Activated naive CD4-positive, alpha-beta T cell treated with anti-CD3 and anti-CD28 coated beads, Interleukin-2, amount 50 U/mL, for 72 hours (primary cell): ENCODE measurements at regions not wholly inside any gene's neighbourhood (a gene's known extent, or its start where the extent isn't known, plus 50 kb on each side); places are given as distances from the start of the nearest gene placed in this dataset.

ENCODE experiments used
- ATAC-seq, 2 donors: fragments of 150-1000 bp; cut with Tn5 transposase; 2 replicates each; pipeline ENCODE4 v1.10.0; 2021; ENCODE audit warnings: mild to moderate bottlenecking in 2 of 2, moderate library complexity in 2 of 2
- DNase-seq, 2 donors: peaks; one replicate each; pipeline ENCODE4 v3.0.0; 2021 to 2022; ENCODE audit warnings: low spot score in 2 of 2
- H3K27ac Mint-ChIP-seq, 2 donors: one replicate each; pipeline ENCODE4 v1.8.0; 2022; ENCODE audit warnings: mild to moderate bottlenecking in 2 of 2, mixed read lengths in 2 of 2
- H3K36me3 Mint-ChIP-seq, 2 donors: one replicate each; pipeline ENCODE4 v1.8.0; 2022; ENCODE audit warnings: mixed read lengths in 2 of 2
- H3K9me3 Mint-ChIP-seq, 2 donors: one replicate each; pipeline ENCODE4 v1.8.0; 2022; ENCODE audit warnings: mixed read lengths in 2 of 2

DNA sequence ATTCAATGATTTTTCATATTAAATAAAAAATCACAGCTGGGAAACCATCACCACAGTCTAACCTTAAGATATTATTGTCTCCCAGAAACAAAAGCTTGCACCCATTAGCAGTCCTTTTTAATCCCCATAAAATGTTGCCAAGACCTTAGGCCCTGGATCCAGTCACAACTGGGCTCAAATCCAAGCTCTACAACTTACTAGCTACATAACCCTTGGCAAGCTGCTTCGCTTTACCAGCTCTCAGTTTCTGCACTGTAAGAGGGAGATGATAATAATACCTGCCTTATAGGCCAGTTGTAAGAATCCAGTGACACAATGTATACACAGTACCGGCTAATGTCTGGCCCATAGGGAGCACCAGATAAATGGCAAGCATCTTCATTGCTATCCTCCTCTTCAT is 400.9 kb upstream of the FGF13 start:
- ATAC-seq (no peak), DNase-seq (no peak)
- Mint-ChIP-seq H3K9me3 (no peaks in the 10 kb centered on the region), H3K27ac (no peak overlapping the region), H3K36me3 (no peaks in the 10 kb centered on the region)

DNA sequence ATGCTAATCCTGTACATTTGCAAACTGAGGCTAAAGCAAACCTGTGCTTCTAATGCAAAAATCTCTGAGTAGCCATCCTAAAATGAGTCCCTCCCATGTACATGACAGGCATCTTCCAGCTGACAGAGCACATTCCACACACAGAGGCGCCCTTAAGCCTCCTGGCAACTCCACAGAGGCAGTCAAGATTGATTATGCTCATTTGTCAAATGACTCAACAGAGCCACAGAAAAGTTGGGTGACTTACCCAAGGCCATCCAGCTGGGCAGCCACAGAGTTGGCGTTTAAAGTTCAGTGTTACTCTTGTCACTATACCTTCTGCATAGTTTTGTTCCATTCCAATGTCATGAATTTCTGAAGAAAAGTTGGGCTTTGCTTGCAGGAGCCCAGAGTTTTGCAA is 394.6 kb upstream of the FGF13 start:
- DNase-seq (no peak), ATAC-seq (no peak)
- H3K9me3 Mint-ChIP-seq: no peaks in the 10 kb centered on the region
- H3K27ac Mint-ChIP-seq: no peak overlapping the region
- H3K36me3 Mint-ChIP-seq: no peaks in the 10 kb centered on the region

DNA sequence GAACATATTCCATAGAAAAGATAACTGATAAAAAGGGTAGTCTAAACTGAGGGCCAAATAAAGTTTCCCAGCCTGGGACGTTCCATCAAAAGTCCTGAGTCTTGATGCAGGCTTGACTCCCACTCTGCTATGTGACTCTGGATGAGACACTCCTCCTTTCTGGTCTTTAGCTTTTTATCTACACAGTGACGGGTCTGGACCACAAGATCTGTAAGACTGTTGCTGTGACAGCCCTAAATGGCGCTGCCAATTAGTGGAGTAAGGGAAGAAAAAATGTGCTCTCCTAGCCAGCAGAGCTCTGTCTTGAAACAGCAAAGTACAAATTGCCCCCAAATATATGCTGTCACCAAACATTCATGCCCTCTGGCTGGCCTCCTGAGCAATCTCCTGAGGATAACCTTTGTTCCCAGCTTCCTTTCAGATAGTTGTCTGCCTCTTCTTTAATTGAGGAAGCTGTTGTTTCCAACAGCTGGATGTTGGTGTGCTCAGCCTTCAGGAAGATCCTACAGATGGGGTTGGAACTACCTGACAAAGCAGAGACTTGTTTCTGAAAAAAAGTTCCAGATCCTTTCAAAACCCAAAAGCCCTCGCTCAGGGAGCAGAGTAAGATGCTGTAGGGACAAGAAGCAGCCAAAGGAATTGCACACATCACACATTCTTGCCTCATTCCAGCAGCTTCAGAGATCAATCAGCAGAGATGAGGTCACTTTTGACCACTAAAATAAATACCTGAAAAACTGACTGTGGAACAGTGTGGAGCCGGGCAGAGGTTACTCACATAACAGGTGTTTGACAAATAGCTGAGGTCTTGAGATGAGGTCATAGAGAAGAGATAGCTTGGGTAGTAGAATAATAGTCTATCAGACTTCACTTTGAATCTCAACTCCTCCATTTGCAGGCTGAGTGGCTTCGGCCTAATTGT is 383.4 kb upstream of the FGF13 start:
- no peak overlapping the region for H3K27ac Mint-ChIP-seq
- H3K9me3 Mint-ChIP-seq: peaks cover 0 to 3% of the 10 kb centered on the region in 2 donors
- H3K36me3 Mint-ChIP-seq: no peaks in the 10 kb centered on the region
- DNase-seq (no peak), ATAC-seq (no peak)

DNA sequence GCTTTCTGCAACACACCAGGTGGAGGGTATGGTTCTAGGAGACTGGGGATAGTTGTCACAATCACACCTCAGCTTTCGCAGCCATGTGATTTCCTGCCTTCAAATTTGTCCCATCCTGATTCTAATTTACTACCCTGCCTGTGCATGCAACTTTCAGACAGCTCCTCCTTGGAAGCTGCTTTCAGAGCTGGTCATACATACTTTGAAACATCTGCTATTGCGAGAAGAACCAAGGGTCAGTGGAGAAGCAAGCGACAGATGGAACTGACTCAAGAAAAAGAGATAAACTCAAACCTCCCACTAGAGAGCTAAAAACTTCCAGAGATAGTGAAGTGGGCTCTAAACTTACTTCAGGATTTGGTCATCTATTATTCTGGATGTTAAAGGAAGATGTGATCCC is 381.7 kb upstream of the FGF13 start:
- no peak overlapping the region for H3K27ac Mint-ChIP-seq
- DNase-seq: no peak
- ATAC-seq: no peak

GRCh38 chrX:139091878-139092277 is 380.4 kb upstream of the FGF13 start:
- no peaks in the 10 kb centered on the region for H3K36me3 Mint-ChIP-seq
- no peak for ATAC-seq
- no peaks in the 10 kb centered on the region for H3K9me3 Mint-ChIP-seq
- no peak overlapping the region for H3K27ac Mint-ChIP-seq
- DNase-seq: no peak

More for the DNA sequence above, 381.7 kb upstream of the FGF13 start:
- no peaks in the 10 kb centered on the region for H3K36me3 Mint-ChIP-seq
- no peaks in the 10 kb centered on the region for H3K9me3 Mint-ChIP-seq

- DNase-seq (no peak), ATAC-seq (no peak)
- H3K27ac Mint-ChIP-seq: no peak overlapping the region
- no peaks in the 10 kb centered on the region for H3K36me3 Mint-ChIP-seq
- H3K9me3 Mint-ChIP-seq: no peaks in the 10 kb centered on the region
Measured at GRCh38 chrX:139091066-139091465, 379.5 kb upstream of the FGF13 start.

- Mint-ChIP-seq H3K9me3 (no peaks in the 10 kb centered on the region), H3K36me3 (no peaks in the 10 kb centered on the region), H3K27ac (no peak overlapping the region)
- DNase-seq (no peak), ATAC-seq (no peak)
Measured at GRCh38 chrX:139086246-139086645, 374.7 kb upstream of the FGF13 start.

- ATAC-seq: no peak
- Mint-ChIP-seq H3K36me3 (no peaks in the 10 kb centered on the region), H3K9me3 (no peaks in the 10 kb centered on the region), H3K27ac (no peak overlapping the region)
- no peak for DNase-seq
Measured at GRCh38 chrX:139085404-139085803, 373.9 kb upstream of the FGF13 start.

DNA sequence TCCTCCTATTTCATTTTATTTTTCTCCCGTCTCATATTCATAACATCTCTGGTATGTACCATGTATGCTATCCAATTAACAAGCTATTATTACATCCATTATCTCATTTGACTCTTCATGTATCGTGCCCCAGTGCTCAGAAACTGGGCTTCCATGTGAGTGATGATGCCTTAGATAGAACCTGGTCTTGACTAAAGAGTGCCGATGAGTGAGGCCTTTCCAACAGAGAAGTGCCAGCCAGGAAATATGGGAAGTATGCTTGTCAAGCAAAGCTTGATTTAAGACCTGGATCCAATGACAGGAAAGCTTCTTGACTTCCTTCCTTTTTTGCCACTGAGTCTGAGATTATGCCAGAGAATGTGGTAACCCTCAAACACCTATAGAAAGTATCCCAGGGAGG is 371.7 kb upstream of the FGF13 start:
- DNase-seq: no peak
- H3K9me3 Mint-ChIP-seq: no peaks in the 10 kb centered on the region
- no peak for ATAC-seq
- no peak overlapping the region for H3K27ac Mint-ChIP-seq
- H3K36me3 Mint-ChIP-seq: no peaks in the 10 kb centered on the region

GRCh38 chrX:139081965-139082364 is 370.4 kb upstream of the FGF13 start:
- H3K27ac Mint-ChIP-seq: no peak overlapping the region
- ATAC-seq: no peak
- no peaks in the 10 kb centered on the region for H3K36me3 Mint-ChIP-seq
- no peaks in the 10 kb centered on the region for H3K9me3 Mint-ChIP-seq
- DNase-seq: no peak

GRCh38 chrX:139079789-139080188 is 368.3 kb upstream of the FGF13 start:
- H3K36me3 Mint-ChIP-seq: no peaks in the 10 kb centered on the region
- no peak for ATAC-seq
- peaks cover 0 to 1% of the 10 kb centered on the region in 2 donors for H3K9me3 Mint-ChIP-seq
- DNase-seq: no peak
- H3K27ac Mint-ChIP-seq: no peak overlapping the region

- no peak overlapping the region for H3K27ac Mint-ChIP-seq
- no peak for ATAC-seq
- peaks cover 0 to 4% of the 10 kb centered on the region in 2 donors for H3K9me3 Mint-ChIP-seq
- H3K36me3 Mint-ChIP-seq: no peaks in the 10 kb centered on the region
- no peak for DNase-seq
Measured at GRCh38 chrX:139078761-139079280, 367.3 kb upstream of the FGF13 start.

GRCh38 chrX:139078342-139078741 is 366.8 kb upstream of the FGF13 start:
- Mint-ChIP-seq H3K36me3 (no peaks in the 10 kb centered on the region), H3K27ac (no peak overlapping the region), H3K9me3 (peaks cover 0 to 4% of the 10 kb centered on the region in 2 donors)
- ATAC-seq (no peak), DNase-seq (no peak)

GRCh38 chrX:139077281-139078250 is 366.0 kb upstream of the FGF13 start:
- ATAC-seq (no peak), DNase-seq (no peak)
- H3K36me3 Mint-ChIP-seq: no peaks in the 10 kb centered on the region
- H3K27ac Mint-ChIP-seq: no peak overlapping the region
- peaks cover 0 to 4% of the 10 kb centered on the region in 2 donors for H3K9me3 Mint-ChIP-seq

- no peak for ATAC-seq
- Mint-ChIP-seq H3K36me3 (peaks cover 0 to 13% of the 10 kb centered on the region in 2 donors), H3K27ac (no peak overlapping the region), H3K9me3 (peaks cover 5 to 10% of the 10 kb centered on the region in 2 donors)
- DNase-seq: no peak
Measured at GRCh38 chrX:139063364-139063763, 351.8 kb upstream of the FGF13 start.

DNA sequence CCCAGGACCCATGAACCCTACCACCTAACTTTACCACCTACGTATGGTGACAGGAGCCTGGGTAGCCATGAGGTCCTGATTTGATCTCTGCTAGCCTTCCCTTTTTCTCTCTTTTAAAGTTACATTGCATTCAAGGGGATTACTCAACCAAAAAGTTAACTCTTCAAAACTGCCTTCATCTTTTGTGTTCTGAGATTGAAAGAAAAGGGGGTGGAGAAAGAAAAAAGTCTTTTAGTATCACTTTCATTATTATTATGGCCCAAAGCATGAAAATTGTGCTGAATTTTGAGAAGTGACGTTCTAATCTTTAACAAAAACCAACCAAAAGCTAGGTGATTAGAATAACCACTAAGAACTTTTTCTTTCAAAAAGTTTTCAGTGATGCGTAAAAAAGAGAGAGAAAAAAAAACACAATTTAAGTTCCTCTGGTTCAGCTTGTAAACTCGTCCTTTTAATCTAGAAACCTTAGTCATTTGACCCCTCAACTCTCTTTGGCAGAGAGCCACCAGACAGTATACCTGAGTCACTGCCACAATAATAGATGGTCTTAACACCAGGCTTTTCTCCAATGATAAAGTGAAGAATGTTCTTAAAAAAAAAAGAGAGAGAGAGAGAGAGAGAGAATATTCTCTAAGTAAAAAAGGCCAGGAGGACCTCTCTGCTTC is 347.4 kb upstream of the FGF13 start:
- peak in 1 of 2 donors; percentile 55 for ATAC-seq
- no peak overlapping the region for H3K27ac Mint-ChIP-seq
- DNase-seq: no peak
- H3K36me3 Mint-ChIP-seq: peaks cover 0 to 4% of the 10 kb centered on the region in 2 donors
- peaks cover 0 to 6% of the 10 kb centered on the region in 2 donors for H3K9me3 Mint-ChIP-seq
